ENCODE measurements at regions not wholly inside any gene's neighbourhood (a gene's known extent, or its start where the extent isn't known, plus 50 kb on each side); places are given as distances from the start of the nearest gene placed in this dataset.
"Not testable (repeated sequence)": the region's sequence is repeated elsewhere in the genome, so short reads cannot be mapped to it uniquely, and the experiment has no call there.

DNA sequence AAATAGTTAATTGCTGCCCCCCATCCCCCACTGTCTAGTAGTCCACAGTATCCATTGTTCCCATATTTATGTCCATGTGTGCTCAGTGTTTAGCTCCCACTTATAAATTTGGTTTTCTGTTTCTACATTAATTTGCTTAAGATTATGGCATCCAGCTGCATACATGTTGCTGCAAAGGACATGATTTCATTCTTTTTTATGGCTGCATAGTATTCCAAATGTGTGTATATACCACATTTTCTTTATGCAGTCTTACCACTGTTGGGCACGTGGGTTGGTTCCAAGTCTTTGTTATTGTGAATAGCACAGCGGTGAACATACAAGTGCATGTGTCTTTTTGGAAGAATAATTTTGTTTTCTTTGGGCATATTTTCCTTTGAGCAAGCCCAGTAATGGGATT is 113.0 kb upstream of the LNX1 start:
- DNase-seq (no peak), ATAC-seq (ENCODE audit: insufficient read depth, low read depth) (no peak)
- no peak for TF ChIP-seq EZH2 (IDR thresholded peaks at IDR 0.05; ENCODE audit: borderline replicate concordance, low read depth, low read length, severe bottlenecking)
- TF ChIP-seq, protein P1, sequence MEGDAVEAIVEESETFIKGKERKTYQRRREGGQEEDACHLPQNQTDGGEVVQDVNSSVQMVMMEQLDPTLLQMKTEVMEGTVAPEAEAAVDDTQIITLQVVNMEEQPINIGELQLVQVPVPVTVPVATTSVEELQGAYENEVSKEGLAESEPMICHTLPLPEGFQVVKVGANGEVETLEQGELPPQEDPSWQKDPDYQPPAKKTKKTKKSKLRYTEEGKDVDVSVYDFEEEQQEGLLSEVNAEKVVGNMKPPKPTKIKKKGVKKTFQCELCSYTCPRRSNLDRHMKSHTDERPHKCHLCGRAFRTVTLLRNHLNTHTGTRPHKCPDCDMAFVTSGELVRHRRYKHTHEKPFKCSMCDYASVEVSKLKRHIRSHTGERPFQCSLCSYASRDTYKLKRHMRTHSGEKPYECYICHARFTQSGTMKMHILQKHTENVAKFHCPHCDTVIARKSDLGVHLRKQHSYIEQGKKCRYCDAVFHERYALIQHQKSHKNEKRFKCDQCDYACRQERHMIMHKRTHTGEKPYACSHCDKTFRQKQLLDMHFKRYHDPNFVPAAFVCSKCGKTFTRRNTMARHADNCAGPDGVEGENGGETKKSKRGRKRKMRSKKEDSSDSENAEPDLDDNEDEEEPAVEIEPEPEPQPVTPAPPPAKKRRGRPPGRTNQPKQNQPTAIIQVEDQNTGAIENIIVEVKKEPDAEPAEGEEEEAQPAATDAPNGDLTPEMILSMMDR (IDR thresholded peaks at IDR 0.05; ENCODE audit: borderline replicate concordance, extremely low read depth, low read length, poor library complexity, severe bottlenecking): no peak
- Histone ChIP-seq H3K4me2 (ENCODE audit: insufficient read depth, low read length) (no peak overlapping the region), H3K27ac (ENCODE audit: low read length) (no peak overlapping the region), H3K36me3 (ENCODE audit: insufficient read depth, low read length) (no peaks in the 10 kb centered on the region), H3K9ac (ENCODE audit: low read depth, low read length) (no peak overlapping the region), H4K20me1 (ENCODE audit: insufficient read depth, low read length) (no peaks in the 10 kb centered on the region), H3K4me3 (ENCODE audit: low read depth in 1 of 2, low read length in 2 of 2) (no peak overlapping the region), H3K79me2 (ENCODE audit: insufficient read depth, low read length) (no peaks in the 10 kb centered on the region), H2AFZ (ENCODE audit: low read depth, low read length) (no peak overlapping the region), H3K9me3 (ENCODE audit: insufficient read depth, low read length, severe bottlenecking) (no peaks in the 10 kb centered on the region), H3K27me3 (ENCODE audit: insufficient read depth, low read length, poor library complexity) (no peaks in the 10 kb centered on the region), H3K4me1 (ENCODE audit: insufficient read depth, low read length) (no peaks in the 10 kb centered on the region)

DNA sequence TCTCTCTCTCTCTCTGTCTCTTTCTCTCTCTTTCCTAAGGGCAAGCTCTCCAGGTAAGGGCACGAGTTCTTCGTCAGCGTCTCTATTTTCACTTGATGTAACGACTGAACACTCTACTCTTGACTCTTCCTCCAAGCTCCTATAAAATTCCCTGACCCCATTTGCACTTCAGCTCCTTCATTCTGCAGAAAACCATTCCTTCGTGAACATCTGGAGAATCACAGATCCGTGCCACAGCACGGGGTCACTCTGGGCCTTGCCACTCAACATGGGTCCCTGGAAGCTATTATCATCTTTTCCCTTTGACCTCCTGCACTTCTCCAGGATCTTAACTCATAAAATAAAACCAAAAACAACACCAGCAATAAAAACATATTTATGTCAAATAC is 112.0 kb upstream of the LNX1 start:
- H3K36me3 ChIP-seq (ENCODE audit: insufficient read depth, low read length): no peaks in the 10 kb centered on the region
- H3K79me2 ChIP-seq (ENCODE audit: insufficient read depth, low read length): no peaks in the 10 kb centered on the region
- no peaks in the 10 kb centered on the region for H3K9me3 ChIP-seq (ENCODE audit: insufficient read depth, low read length, severe bottlenecking)
- no peak overlapping the region for H3K4me2 ChIP-seq (ENCODE audit: insufficient read depth, low read length)
- no peaks in the 10 kb centered on the region for H3K27me3 ChIP-seq (ENCODE audit: insufficient read depth, low read length, poor library complexity)
- no peak for DNase-seq
- no peak for ATAC-seq (ENCODE audit: insufficient read depth, low read depth)
- H4K20me1 ChIP-seq (ENCODE audit: insufficient read depth, low read length): no peaks in the 10 kb centered on the region
- no peak overlapping the region for H3K9ac ChIP-seq (ENCODE audit: low read depth, low read length)
- H3K27ac ChIP-seq (ENCODE audit: low read length): no peak overlapping the region
- H3K4me3 ChIP-seq (ENCODE audit: low read depth in 1 of 2, low read length in 2 of 2): no peak overlapping the region
- no peaks in the 10 kb centered on the region for H3K4me1 ChIP-seq (ENCODE audit: insufficient read depth, low read length)
- no peak overlapping the region for H2AFZ ChIP-seq (ENCODE audit: low read depth, low read length)
- TF ChIP-seq EZH2 (IDR thresholded peaks at IDR 0.05; ENCODE audit: borderline replicate concordance, low read depth, low read length, severe bottlenecking): no peak

DNA sequence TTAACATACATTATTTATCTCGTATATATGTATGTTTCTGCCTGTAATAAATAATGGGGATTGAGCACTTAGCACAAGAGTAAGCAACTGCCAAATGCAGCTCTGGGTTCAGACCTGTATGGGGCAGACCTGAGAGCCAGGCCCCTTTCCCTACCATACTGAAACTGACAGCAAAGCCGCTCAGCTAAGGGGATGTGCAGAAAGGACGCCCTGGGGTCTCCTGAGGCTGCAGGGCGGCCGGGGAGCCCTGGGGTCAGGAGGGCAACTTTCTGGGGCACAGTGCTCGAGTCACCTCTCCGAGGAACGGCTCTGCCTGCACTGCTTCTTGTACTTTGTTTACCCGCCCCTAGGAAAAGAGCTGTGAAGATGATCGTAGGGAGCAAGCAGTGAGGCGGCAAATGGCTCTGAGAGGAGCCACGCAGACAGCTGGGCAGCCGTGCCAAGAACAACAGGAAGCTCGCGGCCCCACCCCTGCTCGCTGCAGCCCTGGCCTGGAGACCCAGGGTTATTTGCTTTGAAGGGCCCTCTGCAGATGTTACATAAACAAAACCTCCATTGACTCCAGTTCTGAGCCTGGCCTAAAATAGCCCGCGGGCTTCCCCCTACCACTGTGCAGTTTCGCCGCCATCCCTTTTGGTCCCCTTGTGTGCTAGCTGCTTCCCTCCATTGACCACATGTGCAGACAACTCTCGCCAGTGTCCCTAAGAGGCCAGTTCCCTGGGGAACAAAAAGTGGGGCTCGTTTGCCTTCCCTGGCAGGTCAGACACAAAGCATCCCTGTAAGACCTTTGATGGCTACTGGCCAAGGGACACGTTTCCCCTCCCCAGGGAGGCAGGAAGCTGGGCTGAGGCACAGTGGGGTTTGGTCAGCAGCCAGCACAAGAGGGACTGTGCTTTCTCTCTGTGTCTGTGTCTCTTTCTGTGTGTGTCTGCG is 111.3 kb upstream of the LNX1 start:
- Histone ChIP-seq H3K9ac (ENCODE audit: low read depth, low read length) (no peak overlapping the region), H3K36me3 (ENCODE audit: insufficient read depth, low read length) (no peaks in the 10 kb centered on the region), H2AFZ (ENCODE audit: low read depth, low read length) (no peak overlapping the region), H3K27me3 (ENCODE audit: insufficient read depth, low read length, poor library complexity) (no peaks in the 10 kb centered on the region), H3K9me3 (ENCODE audit: insufficient read depth, low read length, severe bottlenecking) (no peaks in the 10 kb centered on the region), H3K4me1 (ENCODE audit: insufficient read depth, low read length) (no peaks in the 10 kb centered on the region), H3K4me3 (ENCODE audit: low read depth in 1 of 2, low read length in 2 of 2) (no peak overlapping the region), H3K79me2 (ENCODE audit: insufficient read depth, low read length) (no peaks in the 10 kb centered on the region), H3K4me2 (ENCODE audit: insufficient read depth, low read length) (no peak overlapping the region), H4K20me1 (ENCODE audit: insufficient read depth, low read length) (no peaks in the 10 kb centered on the region), H3K27ac (ENCODE audit: low read length) (no peak overlapping the region)
- ATAC-seq (ENCODE audit: insufficient read depth, low read depth) (no peak), DNase-seq (no peak)
- TF ChIP-seq, protein P1 (IDR thresholded peaks at IDR 0.05; ENCODE audit: borderline replicate concordance, extremely low read depth, low read length, poor library complexity, severe bottlenecking): no peak
- TF ChIP-seq EZH2 (IDR thresholded peaks at IDR 0.05; ENCODE audit: borderline replicate concordance, low read depth, low read length, severe bottlenecking): no peak

DNA sequence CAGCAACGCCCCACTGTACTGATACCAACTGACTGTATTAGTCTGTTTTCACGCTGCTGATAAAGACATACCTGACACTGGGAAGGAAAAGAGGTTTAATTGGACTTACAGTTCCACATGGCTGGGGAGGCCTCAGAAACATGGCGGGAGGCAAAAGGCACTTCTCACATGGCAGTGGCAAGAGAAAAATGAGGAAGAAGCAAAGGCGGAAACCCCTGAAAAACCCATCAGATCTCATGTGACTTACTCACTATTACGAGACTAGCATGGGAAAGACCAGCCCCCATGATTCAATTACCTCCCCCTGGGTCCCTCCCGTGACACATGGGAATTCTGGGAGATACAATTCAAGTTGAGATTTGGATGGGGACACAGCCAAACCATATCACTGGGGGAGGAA is 110.0 kb upstream of the LNX1 start:
- not testable (repeated sequence) for H3K4me2 ChIP-seq (ENCODE audit: insufficient read depth, low read length); ATAC-seq (ENCODE audit: insufficient read depth, low read depth); H3K79me2 ChIP-seq (ENCODE audit: insufficient read depth, low read length); H4K20me1 ChIP-seq (ENCODE audit: insufficient read depth, low read length); H3K27me3 ChIP-seq (ENCODE audit: insufficient read depth, low read length, poor library complexity); H3K36me3 ChIP-seq (ENCODE audit: insufficient read depth, low read length); H3K9ac ChIP-seq (ENCODE audit: low read depth, low read length); H3K27ac ChIP-seq (ENCODE audit: low read length); H3K4me1 ChIP-seq (ENCODE audit: insufficient read depth, low read length); H2AFZ ChIP-seq (ENCODE audit: low read depth, low read length); DNase-seq; H3K9me3 ChIP-seq (ENCODE audit: insufficient read depth, low read length, severe bottlenecking); H3K4me3 ChIP-seq (ENCODE audit: low read depth in 1 of 2, low read length in 2 of 2)

DNA sequence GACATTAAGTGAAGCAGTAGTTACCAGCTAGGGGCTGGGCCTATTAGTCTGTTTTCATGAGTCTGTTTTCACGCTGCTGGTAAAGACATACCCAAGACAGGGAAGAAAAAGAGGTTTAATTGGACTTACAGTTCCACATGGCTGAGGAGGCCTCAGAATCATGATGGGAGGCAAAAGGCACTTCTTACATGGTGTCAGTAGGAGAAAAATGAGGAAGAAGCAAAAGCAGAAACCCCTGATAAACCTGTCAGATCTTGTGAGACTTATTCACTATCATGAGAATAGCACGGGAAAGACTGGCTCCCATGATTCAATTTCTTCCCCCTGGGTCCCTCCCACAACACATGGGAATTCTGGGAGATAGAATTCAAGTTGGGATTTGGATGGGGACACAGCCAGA is 108.0 kb upstream of the LNX1 start:
- H3K27me3 ChIP-seq (ENCODE audit: insufficient read depth, low read length, poor library complexity): not testable (repeated sequence)

More for the DNA sequence above, 108.0 kb upstream of the LNX1 start:
- H2AFZ ChIP-seq (ENCODE audit: low read depth, low read length); ATAC-seq (ENCODE audit: insufficient read depth, low read depth); H4K20me1 ChIP-seq (ENCODE audit: insufficient read depth, low read length); H3K9ac ChIP-seq (ENCODE audit: low read depth, low read length); H3K9me3 ChIP-seq (ENCODE audit: insufficient read depth, low read length, severe bottlenecking); H3K4me1 ChIP-seq (ENCODE audit: insufficient read depth, low read length); H3K79me2 ChIP-seq (ENCODE audit: insufficient read depth, low read length); H3K27ac ChIP-seq (ENCODE audit: low read length); H3K36me3 ChIP-seq (ENCODE audit: insufficient read depth, low read length); DNase-seq; H3K4me3 ChIP-seq (ENCODE audit: low read depth in 1 of 2, low read length in 2 of 2); H3K4me2 ChIP-seq (ENCODE audit: insufficient read depth, low read length): not testable (repeated sequence)
